ENCODE measurements at regions not wholly inside any gene's neighbourhood (a gene's known extent, or its start where the extent isn't known, plus 50 kb on each side); places are given as distances from the start of the nearest gene placed in this dataset.
"Not testable (repeated sequence)": the region's sequence is repeated elsewhere in the genome, so short reads cannot be mapped to it uniquely, and the experiment has no call there.

DNA sequence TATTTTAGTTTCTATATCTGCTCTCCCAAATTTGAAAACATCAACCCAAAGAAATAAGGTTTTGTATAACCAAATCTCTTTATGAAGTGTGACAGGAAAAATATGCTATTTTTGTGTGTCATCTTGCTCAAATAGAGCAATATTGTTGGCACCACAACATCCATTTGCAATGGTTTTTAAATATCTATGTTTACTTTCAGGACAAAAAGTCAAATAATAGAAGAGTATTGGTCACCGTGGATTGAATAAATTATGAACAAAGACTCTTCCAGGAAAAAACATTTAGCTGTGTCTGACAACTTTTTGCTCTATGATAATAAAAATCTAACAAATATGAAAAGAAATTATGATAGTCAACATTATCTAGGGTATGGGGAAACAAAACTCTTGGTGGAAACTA is 439.2 kb downstream of the BTG1 start:
- TF ChIP-seq EP300 (IDR thresholded peaks at IDR 0.05) (no peak), POLR2AphosphoS5 (IDR thresholded peaks at IDR 0.05) (no peak), POLR2A (IDR thresholded peaks at IDR 0.05) (no peak)
- TF ChIP-seq, protein P1, sequence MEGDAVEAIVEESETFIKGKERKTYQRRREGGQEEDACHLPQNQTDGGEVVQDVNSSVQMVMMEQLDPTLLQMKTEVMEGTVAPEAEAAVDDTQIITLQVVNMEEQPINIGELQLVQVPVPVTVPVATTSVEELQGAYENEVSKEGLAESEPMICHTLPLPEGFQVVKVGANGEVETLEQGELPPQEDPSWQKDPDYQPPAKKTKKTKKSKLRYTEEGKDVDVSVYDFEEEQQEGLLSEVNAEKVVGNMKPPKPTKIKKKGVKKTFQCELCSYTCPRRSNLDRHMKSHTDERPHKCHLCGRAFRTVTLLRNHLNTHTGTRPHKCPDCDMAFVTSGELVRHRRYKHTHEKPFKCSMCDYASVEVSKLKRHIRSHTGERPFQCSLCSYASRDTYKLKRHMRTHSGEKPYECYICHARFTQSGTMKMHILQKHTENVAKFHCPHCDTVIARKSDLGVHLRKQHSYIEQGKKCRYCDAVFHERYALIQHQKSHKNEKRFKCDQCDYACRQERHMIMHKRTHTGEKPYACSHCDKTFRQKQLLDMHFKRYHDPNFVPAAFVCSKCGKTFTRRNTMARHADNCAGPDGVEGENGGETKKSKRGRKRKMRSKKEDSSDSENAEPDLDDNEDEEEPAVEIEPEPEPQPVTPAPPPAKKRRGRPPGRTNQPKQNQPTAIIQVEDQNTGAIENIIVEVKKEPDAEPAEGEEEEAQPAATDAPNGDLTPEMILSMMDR (IDR thresholded peaks at IDR 0.05) = no peak
- DNase-seq = no peak
- no peak overlapping the region for H3K4me3 ChIP-seq
- H3K4me1 ChIP-seq = no peaks in the 10 kb centered on the region
- H3K27me3 ChIP-seq = no peaks in the 10 kb centered on the region
- 73 to 90% methylated on average over 1 of the region's 1 CpG for WGBS, 2 donors
- no peaks in the 10 kb centered on the region for H3K9me3 ChIP-seq
- intact Hi-C loops (cut with DNase I) = no loop called here
- H3K27ac ChIP-seq = no peak overlapping the region
- no peaks in the 10 kb centered on the region for H3K36me3 ChIP-seq

- 81 to 86% methylated on average over 2 of the region's 2 CpGs for WGBS, 2 donors
- Histone ChIP-seq H3K4me3 (no peak overlapping the region), H3K9me3 (no peaks in the 10 kb centered on the region), H3K27me3 (no peaks in the 10 kb centered on the region), H3K36me3 (no peaks in the 10 kb centered on the region), H3K4me1 (no peaks in the 10 kb centered on the region), H3K27ac (no peak overlapping the region)
- TF ChIP-seq POLR2AphosphoS5 (IDR thresholded peaks at IDR 0.05) (no peak), POLR2A (IDR thresholded peaks at IDR 0.05) (no peak), EP300 (IDR thresholded peaks at IDR 0.05) (no peak)
- TF ChIP-seq, protein P1 (IDR thresholded peaks at IDR 0.05) = no peak
- intact Hi-C loops (cut with DNase I) = no loop called here
- no peak for DNase-seq
Measured at GRCh38 chr12:91704446-91704845, 441.2 kb downstream of the BTG1 start.

DNA sequence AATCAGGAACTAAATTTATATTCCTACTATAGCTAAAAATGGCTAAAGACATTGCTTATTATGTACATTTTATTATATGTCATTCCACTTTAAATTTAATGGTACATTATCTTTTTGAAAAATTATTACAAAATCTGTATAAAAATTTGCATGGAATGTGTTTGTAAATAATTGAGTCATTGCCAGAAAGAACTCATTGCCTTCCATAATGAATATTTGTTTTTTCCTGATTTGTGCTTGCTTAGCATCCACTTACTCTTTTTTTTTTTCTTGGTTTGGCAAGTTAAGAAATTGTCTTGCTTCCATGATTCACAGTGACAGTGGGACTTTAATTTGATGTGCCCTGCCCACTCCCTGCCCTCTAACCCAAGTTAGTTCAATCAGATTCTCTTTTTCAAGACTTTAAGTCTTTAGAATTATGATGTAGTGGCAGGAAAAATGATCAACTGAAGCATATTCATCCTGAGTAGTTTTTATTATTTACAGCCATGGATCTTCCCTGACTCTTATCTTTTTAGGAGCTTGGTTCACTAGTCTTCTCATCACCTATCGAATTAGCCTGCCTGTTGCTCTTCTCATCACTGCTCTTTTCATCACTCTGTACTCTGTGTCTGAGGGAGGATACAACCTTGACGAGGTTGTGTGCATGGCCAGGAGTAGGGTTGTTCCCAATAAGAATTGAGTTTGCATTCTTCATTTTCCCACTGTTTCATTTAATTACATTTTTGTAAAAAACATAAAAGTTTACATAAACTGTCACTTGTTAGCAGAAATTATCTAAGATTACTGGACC is 442.0 kb downstream of the BTG1 start:
- H3K27ac ChIP-seq = no peak overlapping the region
- H3K4me3 ChIP-seq = no peak overlapping the region
- no peaks in the 10 kb centered on the region for H3K36me3 ChIP-seq
- WGBS, 2 donors = 87 to 95% methylated on average over 2 of the region's 2 CpGs
- DNase-seq = no peak
- H3K9me3 ChIP-seq = no peaks in the 10 kb centered on the region
- no peaks in the 10 kb centered on the region for H3K4me1 ChIP-seq
- no peaks in the 10 kb centered on the region for H3K27me3 ChIP-seq
- TF ChIP-seq POLR2A (IDR thresholded peaks at IDR 0.05) = no peak
- intact Hi-C loops (cut with DNase I) = no loop called here

GRCh38 chr12:91702843-91703425 is 442.7 kb downstream of the BTG1 start:
- DNase-seq = no peak
- Histone ChIP-seq H3K27ac (no peak overlapping the region), H3K4me3 (no peak overlapping the region), H3K9me3 (no peaks in the 10 kb centered on the region), H3K36me3 (no peaks in the 10 kb centered on the region), H3K4me1 (no peaks in the 10 kb centered on the region), H3K27me3 (no peaks in the 10 kb centered on the region)
- intact Hi-C loops (cut with DNase I) = no loop called here
- TF ChIP-seq POLR2AphosphoS5 (IDR thresholded peaks at IDR 0.05) = no peak
- 52 to 81% methylated on average over 3 of the region's 3 CpGs for WGBS, 2 donors

DNA sequence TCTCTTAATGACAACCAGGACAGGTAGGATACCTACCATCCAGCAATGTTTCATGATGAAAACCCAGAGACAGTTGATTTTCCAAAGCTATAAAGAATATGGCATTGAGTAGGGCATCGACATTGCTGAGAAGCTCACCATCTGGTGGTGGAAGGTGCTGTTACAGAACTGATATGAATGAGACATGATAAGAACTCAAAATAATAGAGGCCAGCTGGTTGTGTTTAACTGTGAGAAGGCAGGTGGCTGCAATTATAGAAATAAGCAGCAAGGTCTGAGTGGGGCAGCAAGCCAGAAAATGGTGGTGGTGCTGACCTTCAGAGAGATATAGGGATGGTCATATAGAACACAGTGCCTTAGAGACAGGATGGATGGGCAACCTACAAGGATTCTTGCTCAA is 449.7 kb downstream of the BTG1 start:
- 81 to 88% methylated on average over 1 of the region's 1 CpG for WGBS, 2 donors
- intact Hi-C loops (cut with DNase I) = no loop called here
- Histone ChIP-seq H3K4me3 (no peak overlapping the region), H3K27ac (no peak overlapping the region), H3K27me3 (no peaks in the 10 kb centered on the region), H3K9me3 (no peaks in the 10 kb centered on the region), H3K36me3 (no peaks in the 10 kb centered on the region), H3K4me1 (no peaks in the 10 kb centered on the region)
- no peak for DNase-seq
- TF ChIP-seq EP300 (IDR thresholded peaks at IDR 0.05) = no peak
- TF ChIP-seq, protein P1 (IDR thresholded peaks at IDR 0.05) = no peak
- no peak for TF ChIP-seq POLR2AphosphoS5 (IDR thresholded peaks at IDR 0.05)
- TF ChIP-seq POLR2A (IDR thresholded peaks at IDR 0.05) = no peak

GRCh38 chr12:91695406-91695805 is 450.2 kb downstream of the BTG1 start:
- DNase-seq; intact Hi-C loops (cut with DNase I); H3K4me1 ChIP-seq; H3K27ac ChIP-seq; H3K4me3 ChIP-seq; H3K36me3 ChIP-seq; H3K9me3 ChIP-seq; H3K27me3 ChIP-seq: not testable (repeated sequence)
- WGBS, 2 donors = 90 to 96% methylated on average over 3 of the region's 3 CpGs

All from sigmoid colon (tissue), 6 donors.